Suprapubic skin (tissue), 4 donors: ENCODE measurements at regions not wholly inside any gene's neighbourhood (a gene's known extent, or its start where the extent isn't known, plus 50 kb on each side); places are given as distances from the start of the nearest gene placed in this dataset.
A peak's percentile ranks its signal among the peaks of the same experiment; 100 is the strongest.

Source experiments
- DNase-seq, 2 donors: peaks; one replicate each; pipeline ENCODE4 v3.0.0-alpha.2; 2019; ENCODE audit warnings: low spot score in 2 of 2
- H3K27ac ChIP-seq: fragments of 200-600 bp; sonication (generic); one replicate; pipeline ENCODE4 v1.5.1; 2019
- H3K27me3 ChIP-seq: fragments of 200-600 bp; sonication (generic); one replicate; pipeline ENCODE4 v1.5.1; 2019
- H3K36me3 ChIP-seq: fragments of 200-600 bp; sonication (generic); one replicate; pipeline ENCODE4 v1.5.1; 2019
- H3K4me1 ChIP-seq: fragments of 200-600 bp; sonication (generic); one replicate; pipeline ENCODE4 v1.5.1; 2019
- H3K4me3 ChIP-seq: fragments of 200-600 bp; sonication (generic); one replicate; pipeline ENCODE4 v1.5.1; 2019; ENCODE audit warnings: mild to moderate bottlenecking
- H3K9me3 ChIP-seq: fragments of 200-600 bp; sonication (generic); one replicate; pipeline ENCODE4 v1.5.1; 2019
- EP300 ChIP-seq: sonication (generic); formaldehyde crosslinking; IDR thresholded peaks from one replicate; pipeline ENCODE4 v1.6.1; 2017; ENCODE audit warnings: antibody characterized with exemption
- POLR2A ChIP-seq, 2 donors: fragments of 450-650 bp; IDR thresholded peaks; one replicate each; pipeline ENCODE4 v1.6.1; 2017; ENCODE audit warnings: antibody characterized with exemption in 2 of 2, mild to moderate bottlenecking in 2 of 2, moderate library complexity in 2 of 2
- POLR2AphosphoS5 ChIP-seq, 3 donors: sonication (generic); formaldehyde crosslinking; IDR thresholded peaks; one replicate each; pipeline ENCODE4 v1.6.1; 2017; ENCODE audit warnings: antibody characterized with exemption in 3 of 3
- WGBS: methylation state at CpG from one replicate; pipeline ENCODE4 v1.1.5; 2018; 5-methylcytosine and 5-hydroxymethylcytosine counted together
- TF ChIP-seq, protein P1 (sequence below), 2 donors: fragments of 200-600 bp in 1 of 2; fragments of 450-650 bp in 1 of 2; sonication (generic) in 1 of 2; IDR thresholded peaks; one replicate each; pipeline ENCODE4 v1.5.1; 2016 to 2019; ENCODE audit warnings: antibody characterized with exemption in 2 of 2, mild to moderate bottlenecking in 1 of 2, moderate library complexity in 1 of 2

DNA sequence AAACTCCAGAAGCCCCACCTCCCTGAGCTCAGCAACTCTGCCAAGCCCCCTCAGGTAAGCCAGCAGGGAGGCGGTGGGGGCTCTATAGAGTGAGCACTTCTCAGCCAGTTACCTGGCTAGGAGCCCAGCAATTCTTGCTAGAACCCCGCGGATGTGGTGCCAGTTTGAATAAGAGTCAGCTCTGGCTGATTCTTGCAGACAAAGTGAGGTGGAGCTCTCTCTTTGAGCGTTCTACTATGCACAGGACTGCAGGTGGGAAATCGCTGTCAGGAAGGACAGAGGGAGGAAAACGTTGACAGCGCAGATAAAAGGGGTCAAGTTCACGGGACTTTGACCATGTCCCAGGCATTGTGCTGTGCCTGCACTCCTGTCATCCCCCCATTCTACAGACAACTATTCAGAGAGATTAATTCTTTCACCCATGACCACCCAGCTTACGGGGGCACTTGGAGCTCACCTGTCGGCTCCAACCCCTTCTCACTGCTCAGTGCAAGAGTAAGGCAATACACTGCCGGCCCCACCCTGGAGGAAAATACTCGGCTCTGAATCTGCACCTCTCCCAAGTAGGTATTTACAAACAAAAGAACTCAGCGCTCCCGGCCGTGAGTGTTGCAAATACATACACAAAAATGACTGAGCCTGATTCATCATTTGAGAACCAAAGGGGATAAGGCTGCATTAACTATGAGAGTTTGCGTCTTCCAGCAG lies 92.9 kb downstream of the ANKRD60 start:
- WGBS: 28% methylated on average over 14 of the region's 16 CpGs
- Histone ChIP-seq H3K4me1 (peaks cover 32% of the 10 kb centered on the region), H3K36me3 (no peaks in the 10 kb centered on the region), H3K27me3 (peaks cover 36% of the 10 kb centered on the region), H3K4me3 (no peak overlapping the region), H3K9me3 (no peaks in the 10 kb centered on the region), H3K27ac (no peak overlapping the region)
- peak in 1 of 2 donors; percentile 76 for DNase-seq
- TF ChIP-seq EP300: no peak
- no peak for TF ChIP-seq POLR2AphosphoS5 (IDR thresholded peaks at IDR 0.05)
- TF ChIP-seq, protein P1, sequence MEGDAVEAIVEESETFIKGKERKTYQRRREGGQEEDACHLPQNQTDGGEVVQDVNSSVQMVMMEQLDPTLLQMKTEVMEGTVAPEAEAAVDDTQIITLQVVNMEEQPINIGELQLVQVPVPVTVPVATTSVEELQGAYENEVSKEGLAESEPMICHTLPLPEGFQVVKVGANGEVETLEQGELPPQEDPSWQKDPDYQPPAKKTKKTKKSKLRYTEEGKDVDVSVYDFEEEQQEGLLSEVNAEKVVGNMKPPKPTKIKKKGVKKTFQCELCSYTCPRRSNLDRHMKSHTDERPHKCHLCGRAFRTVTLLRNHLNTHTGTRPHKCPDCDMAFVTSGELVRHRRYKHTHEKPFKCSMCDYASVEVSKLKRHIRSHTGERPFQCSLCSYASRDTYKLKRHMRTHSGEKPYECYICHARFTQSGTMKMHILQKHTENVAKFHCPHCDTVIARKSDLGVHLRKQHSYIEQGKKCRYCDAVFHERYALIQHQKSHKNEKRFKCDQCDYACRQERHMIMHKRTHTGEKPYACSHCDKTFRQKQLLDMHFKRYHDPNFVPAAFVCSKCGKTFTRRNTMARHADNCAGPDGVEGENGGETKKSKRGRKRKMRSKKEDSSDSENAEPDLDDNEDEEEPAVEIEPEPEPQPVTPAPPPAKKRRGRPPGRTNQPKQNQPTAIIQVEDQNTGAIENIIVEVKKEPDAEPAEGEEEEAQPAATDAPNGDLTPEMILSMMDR (IDR thresholded peaks at IDR 0.05): no peak
- no peak for TF ChIP-seq POLR2A (IDR thresholded peaks at IDR 0.05)

DNA sequence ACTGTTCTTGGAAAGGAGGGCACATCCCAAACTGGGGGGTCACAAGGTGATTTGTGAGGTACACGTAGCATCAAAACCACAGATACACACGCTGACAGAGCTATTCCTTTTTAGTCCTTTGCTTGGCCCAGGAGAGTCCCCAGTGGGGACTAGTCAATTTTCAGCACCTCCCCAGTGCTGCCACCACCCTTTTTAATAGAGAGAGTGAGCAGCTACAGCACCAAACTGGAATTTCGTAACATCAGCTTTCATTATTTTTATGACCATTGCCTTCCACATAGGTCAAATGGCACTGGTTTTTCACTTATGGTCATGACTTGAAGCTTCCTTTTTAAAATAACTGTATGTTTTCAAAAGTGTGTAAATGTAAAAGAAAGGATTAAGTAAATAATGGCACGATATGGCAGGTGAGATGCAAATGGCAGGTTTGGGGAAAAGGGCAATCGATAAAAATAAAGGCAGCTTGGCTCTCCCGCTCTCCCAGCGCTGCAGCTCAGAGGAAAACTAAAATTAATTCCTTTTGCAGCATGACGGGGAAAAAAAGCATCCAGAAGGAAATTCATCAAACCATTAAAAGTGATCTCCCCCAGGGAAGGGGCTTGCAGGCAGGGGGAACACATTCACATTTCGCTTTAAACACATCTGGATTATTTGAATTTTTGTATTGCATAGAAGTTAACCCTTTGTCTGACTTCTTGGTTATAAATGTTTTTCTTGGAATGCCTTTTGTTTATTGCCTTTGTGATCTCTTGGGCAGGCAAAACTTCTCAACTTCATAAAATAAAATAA lies 95.2 kb downstream of the ANKRD60 start:
- TF ChIP-seq POLR2A (IDR thresholded peaks at IDR 0.05) (no peak), EP300 (no peak), POLR2AphosphoS5 (IDR thresholded peaks at IDR 0.05) (no peak)
- TF ChIP-seq, protein P1 (IDR thresholded peaks at IDR 0.05): no peak
- Histone ChIP-seq H3K4me1 (peaks cover 39% of the 10 kb centered on the region), H3K27me3 (peaks cover 30% of the 10 kb centered on the region), H3K36me3 (no peaks in the 10 kb centered on the region), H3K9me3 (no peaks in the 10 kb centered on the region), H3K27ac (peak overlapping the region; percentile 68), H3K4me3 (no peak overlapping the region)
- WGBS: 53% methylated on average over 9 of the region's 9 CpGs
- DNase-seq: peak in 1 of 2 donors; percentile 45

DNA sequence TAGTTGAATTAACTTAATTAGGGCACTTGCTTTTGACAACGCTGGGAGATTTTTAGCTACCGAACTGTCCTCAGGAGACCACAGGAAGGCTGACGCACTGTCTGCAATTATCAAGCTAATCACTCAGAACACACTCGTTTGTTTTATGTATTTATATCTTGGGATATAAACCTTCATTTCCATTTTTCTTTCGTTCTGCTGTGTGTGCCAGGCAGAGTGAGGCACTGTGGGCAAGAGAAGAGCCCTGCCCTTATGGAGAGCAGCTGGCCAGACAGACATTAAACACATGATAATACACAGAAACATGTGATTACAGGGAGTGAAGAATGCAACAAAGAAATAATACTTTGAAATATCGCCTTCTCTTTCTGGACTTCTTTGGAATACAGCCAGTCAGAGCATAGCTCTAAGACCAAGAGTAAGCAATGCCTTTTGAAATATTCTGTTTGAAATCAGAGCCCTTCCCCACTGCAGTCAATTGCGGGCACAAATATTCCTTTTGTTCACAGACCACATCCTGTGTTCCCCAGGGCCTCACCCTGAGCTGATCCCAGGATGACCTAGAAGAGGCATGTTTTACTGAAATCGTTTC lies 96.8 kb downstream of the ANKRD60 start:
- no peaks in the 10 kb centered on the region for H3K9me3 ChIP-seq
- H3K36me3 ChIP-seq: no peaks in the 10 kb centered on the region
- 24% methylated on average over 8 of the region's 8 CpGs for WGBS
- H3K27me3 ChIP-seq: peaks cover 15% of the 10 kb centered on the region
- H3K4me1 ChIP-seq: peaks cover 44% of the 10 kb centered on the region
- TF ChIP-seq, protein P1 (IDR thresholded peaks at IDR 0.05): no peak
- no peak for TF ChIP-seq POLR2A (IDR thresholded peaks at IDR 0.05)
- no peak for TF ChIP-seq POLR2AphosphoS5 (IDR thresholded peaks at IDR 0.05)
- TF ChIP-seq EP300: no peak
- peak; percentile 62 to 63 for DNase-seq
- no peak overlapping the region for H3K4me3 ChIP-seq
- peak overlapping the region; percentile 68 for H3K27ac ChIP-seq

DNA sequence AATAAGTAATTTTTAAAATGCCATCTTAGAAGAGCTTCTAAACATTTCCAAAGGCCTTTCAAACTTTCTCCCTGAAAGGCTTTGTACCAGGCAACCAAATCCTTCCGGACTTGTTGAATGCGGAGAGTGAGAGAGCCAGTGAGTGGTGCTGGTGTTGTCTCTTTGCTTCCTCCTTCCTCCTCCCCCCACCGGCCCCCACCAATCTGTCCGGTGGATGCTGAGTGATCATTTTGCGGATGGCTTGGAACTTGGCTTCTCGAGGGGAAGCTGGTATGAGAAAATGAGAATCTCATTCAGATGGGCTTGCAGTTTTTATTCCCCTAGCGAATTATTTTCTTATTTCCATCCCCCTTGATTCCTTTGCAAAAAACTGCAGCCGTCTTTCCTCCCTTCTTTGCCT lies 97.3 kb downstream of the ANKRD60 start:
- peaks cover 15% of the 10 kb centered on the region for H3K27me3 ChIP-seq
- 36% methylated on average over 8 of the region's 8 CpGs for WGBS
- H3K4me1 ChIP-seq: peaks cover 40% of the 10 kb centered on the region
- no peaks in the 10 kb centered on the region for H3K36me3 ChIP-seq
- peak overlapping the region; percentile 68 for H3K27ac ChIP-seq
- H3K4me3 ChIP-seq: no peak overlapping the region
- peak; percentile 55 to 76 for DNase-seq
- H3K9me3 ChIP-seq: no peaks in the 10 kb centered on the region
- no peak for TF ChIP-seq POLR2A (IDR thresholded peaks at IDR 0.05)

DNA sequence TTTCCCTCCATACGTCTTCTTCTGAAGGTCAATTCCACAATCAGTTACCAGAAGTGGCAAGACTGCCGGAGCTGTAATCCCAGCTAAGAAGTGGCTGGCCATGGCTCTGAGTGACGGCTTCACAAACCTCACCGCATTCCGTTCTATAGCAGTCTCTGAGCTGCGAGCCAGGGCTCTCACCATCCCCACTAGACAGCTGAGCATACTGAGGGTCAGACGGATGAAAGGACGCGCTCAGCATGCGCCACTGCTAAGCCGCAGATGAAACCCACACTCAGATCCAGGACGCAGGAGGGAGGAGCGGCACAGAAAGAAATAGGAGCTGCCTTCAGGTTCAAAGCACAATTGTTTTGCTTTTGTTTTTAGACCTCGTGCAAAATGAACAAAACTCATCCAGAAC lies 97.9 kb downstream of the ANKRD60 start:
- peaks cover 15% of the 10 kb centered on the region for H3K27me3 ChIP-seq
- H3K36me3 ChIP-seq: no peaks in the 10 kb centered on the region
- WGBS: 88% methylated on average over 14 of the region's 14 CpGs
- peak; percentile 39 to 63 for DNase-seq
- H3K9me3 ChIP-seq: no peaks in the 10 kb centered on the region
- TF ChIP-seq POLR2A (IDR thresholded peaks at IDR 0.05): no peak
- TF ChIP-seq, protein P1 (IDR thresholded peaks at IDR 0.05): no peak
- TF ChIP-seq EP300: no peak
- TF ChIP-seq POLR2AphosphoS5 (IDR thresholded peaks at IDR 0.05): no peak
- H3K4me1 ChIP-seq: peaks cover 35% of the 10 kb centered on the region
- H3K27ac ChIP-seq: peak overlapping the region; percentile 68
- H3K4me3 ChIP-seq: no peak overlapping the region
